ENCODE measurements at regions not wholly inside any gene's neighbourhood (a gene's known extent, or its start where the extent isn't known, plus 50 kb on each side); places are given as distances from the start of the nearest gene placed in this dataset.

- Histone ChIP-seq H3K9me1 (replicated peaks; ENCODE audit: control insufficient read depth, extremely low read depth, insufficient read depth, low read length) (no peaks in the 10 kb centered on the region), H4K20me1 (replicated peaks; ENCODE audit: control insufficient read depth, extremely low read depth, insufficient read depth, low read length) (no peaks in the 10 kb centered on the region), H3K79me2 (ENCODE audit: control insufficient read depth, insufficient read depth, low read length) (no peaks in the 10 kb centered on the region), H3K36me3 (ENCODE audit: control insufficient read depth in 2 of 2, extremely low read depth in 1 of 2, insufficient read depth in 2 of 2, low read length in 2 of 2) (no peaks in the 10 kb centered on the region), H3K9me3 (replicated peaks; ENCODE audit: control insufficient read depth, insufficient read depth, low read length) (no peaks in the 10 kb centered on the region), H2AFZ (ENCODE audit: low read depth, low read length) (no peak overlapping the region), H3K4me2 (ENCODE audit: insufficient read depth, low read length) (no peak overlapping the region), H3K27ac (ENCODE audit: insufficient read depth, low read depth, low read length) (no peak overlapping the region), H3K27me3 (ENCODE audit: control insufficient read depth in 2 of 2, insufficient read depth in 2 of 2, low read length in 2 of 2) (no peaks in the 10 kb centered on the region), H3K4me3 (replicated peaks in 1 of 3; ENCODE audit: insufficient read depth in 1 of 3, low read depth in 1 of 3, low read length in 3 of 3) (no peak overlapping the region), H3K4me1 (ENCODE audit: control insufficient read depth, extremely low read depth, insufficient read depth, low read length) (peaks cover 11% of the 10 kb centered on the region), H3K9ac (replicated peaks; ENCODE audit: extremely low read depth, insufficient read depth, low read length) (no peak overlapping the region)
- no TSS peak for BruUV-seq (replicated peaks)
- FAIRE-seq = no peak
- ChIA-PET CTCF (interaction anchor here (0.7 to 2.5 kb wide), 4 partner anchors 12 to 201 kb away, joined by 3 to 10 read pairs (median 4); no protein-coding TSS in a partner anchor), POLR2A (interaction anchor here (0.7 kb wide), 1 partner anchor 33 kb away, joined by 3 read pairs; no protein-coding TSS in a partner anchor)
- dilution Hi-C loops (cut with MboI; ENCODE audit: extremely low pct_ligation_motif_present, low sequenced_read_pairs) = no loop called here
- TF ChIP-seq, protein P1, sequence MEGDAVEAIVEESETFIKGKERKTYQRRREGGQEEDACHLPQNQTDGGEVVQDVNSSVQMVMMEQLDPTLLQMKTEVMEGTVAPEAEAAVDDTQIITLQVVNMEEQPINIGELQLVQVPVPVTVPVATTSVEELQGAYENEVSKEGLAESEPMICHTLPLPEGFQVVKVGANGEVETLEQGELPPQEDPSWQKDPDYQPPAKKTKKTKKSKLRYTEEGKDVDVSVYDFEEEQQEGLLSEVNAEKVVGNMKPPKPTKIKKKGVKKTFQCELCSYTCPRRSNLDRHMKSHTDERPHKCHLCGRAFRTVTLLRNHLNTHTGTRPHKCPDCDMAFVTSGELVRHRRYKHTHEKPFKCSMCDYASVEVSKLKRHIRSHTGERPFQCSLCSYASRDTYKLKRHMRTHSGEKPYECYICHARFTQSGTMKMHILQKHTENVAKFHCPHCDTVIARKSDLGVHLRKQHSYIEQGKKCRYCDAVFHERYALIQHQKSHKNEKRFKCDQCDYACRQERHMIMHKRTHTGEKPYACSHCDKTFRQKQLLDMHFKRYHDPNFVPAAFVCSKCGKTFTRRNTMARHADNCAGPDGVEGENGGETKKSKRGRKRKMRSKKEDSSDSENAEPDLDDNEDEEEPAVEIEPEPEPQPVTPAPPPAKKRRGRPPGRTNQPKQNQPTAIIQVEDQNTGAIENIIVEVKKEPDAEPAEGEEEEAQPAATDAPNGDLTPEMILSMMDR (IDR thresholded peaks at IDR 0.05; ENCODE audit: extremely low read depth in 1 of 2, insufficient read depth in 1 of 2, low read depth in 1 of 2, low read length in 2 of 2) = peak; percentile 35 to 55
- TF ChIP-seq JUN (IDR thresholded peaks at IDR 0.05; ENCODE audit: borderline replicate concordance, insufficient read depth, insufficient read length, low read depth) = no peak
- intact Hi-C loops (cut with micrococcal nuclease) = no loop called here
- DNase-seq (ENCODE audit: low read depth, low spot score) = no peak
Observed at GRCh38 chr3:197458179-197458707, 97.5 kb downstream of the BDH1 start.

- Histone ChIP-seq H3K4me1 (ENCODE audit: control insufficient read depth, extremely low read depth, insufficient read depth, low read length) (peaks cover 11% of the 10 kb centered on the region), H3K9me1 (replicated peaks; ENCODE audit: control insufficient read depth, extremely low read depth, insufficient read depth, low read length) (no peaks in the 10 kb centered on the region), H3K9me3 (replicated peaks; ENCODE audit: control insufficient read depth, insufficient read depth, low read length) (no peaks in the 10 kb centered on the region), H3K4me2 (ENCODE audit: insufficient read depth, low read length) (peak overlapping the region; percentile 68), H3K27me3 (ENCODE audit: control insufficient read depth in 2 of 2, insufficient read depth in 2 of 2, low read length in 2 of 2) (no peaks in the 10 kb centered on the region), H3K27ac (ENCODE audit: insufficient read depth, low read depth, low read length) (peak overlapping the region; percentile 47), H3K4me3 (replicated peaks in 1 of 3; ENCODE audit: insufficient read depth in 1 of 3, low read depth in 1 of 3, low read length in 3 of 3) (peak overlapping the region in 2 of 3 experiments; percentile 12 to 35), H3K36me3 (ENCODE audit: control insufficient read depth in 2 of 2, extremely low read depth in 1 of 2, insufficient read depth in 2 of 2, low read length in 2 of 2) (no peaks in the 10 kb centered on the region), H4K20me1 (replicated peaks; ENCODE audit: control insufficient read depth, extremely low read depth, insufficient read depth, low read length) (no peaks in the 10 kb centered on the region), H3K9ac (replicated peaks; ENCODE audit: extremely low read depth, insufficient read depth, low read length) (peak overlapping the region; percentile 37), H3K79me2 (ENCODE audit: control insufficient read depth, insufficient read depth, low read length) (no peaks in the 10 kb centered on the region), H2AFZ (ENCODE audit: low read depth, low read length) (peak overlapping the region; percentile 65)
- CTCF ChIA-PET = interaction anchor here (2.5 kb wide), 1 partner anchor 45 kb away, joined by 10 read pairs; no protein-coding TSS in a partner anchor
- intact Hi-C loops (cut with micrococcal nuclease) (loop anchor here (1.0 kb wide), 4 partner anchors 34 to 158 kb away; partner anchors contain the start of gene DLG1), dilution Hi-C loops (cut with MboI; ENCODE audit: extremely low pct_ligation_motif_present, low sequenced_read_pairs) (no loop called here)
- peak; percentile 77 for DNase-seq (ENCODE audit: low read depth, low spot score)
- peak; percentile 90 for FAIRE-seq
- no peak for TF ChIP-seq MYC (IDR thresholded peaks at IDR 0.05; ENCODE audit: low read depth, low read length)
- no peak for TF ChIP-seq FOS (IDR thresholded peaks at IDR 0.05; ENCODE audit: borderline replicate concordance, insufficient read depth, low read length)
- TF ChIP-seq EZH2 (IDR thresholded peaks at IDR 0.05; ENCODE audit: borderline replicate concordance, low read depth, low read length, severe bottlenecking) = no peak
- TF ChIP-seq, protein P2, sequence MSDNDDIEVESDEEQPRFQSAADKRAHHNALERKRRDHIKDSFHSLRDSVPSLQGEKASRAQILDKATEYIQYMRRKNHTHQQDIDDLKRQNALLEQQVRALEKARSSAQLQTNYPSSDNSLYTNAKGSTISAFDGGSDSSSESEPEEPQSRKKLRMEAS (IDR thresholded peaks at IDR 0.05; ENCODE audit: insufficient read depth, insufficient read length) = peak; percentile 85
- peak; percentile 89 for TF ChIP-seq POLR2A (IDR thresholded peaks at IDR 0.05; ENCODE audit: low read depth, low read length)
- peak; percentile 96 for TF ChIP-seq POLR2AphosphoS5 (IDR thresholded peaks at IDR 0.05; ENCODE audit: insufficient read depth, low read depth, low read length)
- BruUV-seq (replicated peaks) = TSS peak; percentile 96
- POLR2A ChIA-PET = no interaction called here
Observed at GRCh38 chr3:197456261-197457091, 99.3 kb downstream of the BDH1 start.

Data from endothelial cell of umbilical vein (primary cell).